Dendritic cell treated with granulocyte-macrophage colony-stimulating factor and Interleukin-4, amounts not matched to agents 40 ng/mL and 50 ng/mL, for 4 days (primary cell): ENCODE measurements at regions not wholly inside any gene's neighbourhood (a gene's known extent, or its start where the extent isn't known, plus 50 kb on each side); places are given as distances from the start of the nearest gene placed in this dataset.

Experiments used
- H3K27ac Mint-ChIP-seq: one replicate; pipeline ENCODE4 v1.8.0; 2022; ENCODE audit warnings: mild to moderate bottlenecking, mixed read lengths
- H3K27me3 Mint-ChIP-seq: one replicate; pipeline ENCODE4 v1.8.0; 2022; ENCODE audit warnings: mild to moderate bottlenecking, mixed read lengths
- H3K36me3 Mint-ChIP-seq: one replicate; pipeline ENCODE4 v1.8.0; 2022; ENCODE audit warnings: low read depth, mixed read lengths
- H3K4me1 Mint-ChIP-seq: one replicate; pipeline ENCODE4 v1.8.0; 2022; ENCODE audit warnings: low read depth, mixed read lengths
- H3K4me3 Mint-ChIP-seq: one replicate; pipeline ENCODE4 v1.8.0; 2022; ENCODE audit warnings: mild to moderate bottlenecking, moderate library complexity, mixed read lengths
- H3K9me3 Mint-ChIP-seq: one replicate; pipeline ENCODE4 v1.8.0; 2022; ENCODE audit warnings: mixed read lengths
- intact Hi-C: fragments of 100-400 bp; cut with micrococcal nuclease; formaldehyde crosslinking; loops from one replicate; pipeline ENCODE4 v1.15.0; 2022

DNA sequence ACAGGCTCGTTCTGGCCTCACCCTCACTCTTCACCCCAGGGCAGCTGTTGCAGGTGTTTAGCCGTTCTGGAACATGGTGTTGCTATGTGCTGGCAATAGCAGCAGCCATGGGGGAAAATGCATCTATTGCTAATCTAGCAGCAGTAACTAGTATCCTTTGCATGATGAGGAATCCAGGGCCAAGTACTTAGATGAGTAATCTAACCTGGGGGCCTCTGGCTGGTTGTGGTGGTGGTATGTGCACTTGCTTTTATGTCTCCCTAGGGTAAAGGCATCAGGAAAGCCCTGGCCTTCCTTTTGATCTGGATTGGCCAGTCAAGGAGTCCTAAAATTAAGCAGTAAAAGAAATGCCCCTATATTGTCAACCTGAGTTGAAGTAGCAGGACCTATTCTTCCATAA is 594.5 kb upstream of the MAP3K7 start:
- no peaks in the 10 kb centered on the region for H3K36me3 Mint-ChIP-seq
- no peaks in the 10 kb centered on the region for H3K4me1 Mint-ChIP-seq
- intact Hi-C loops: no loop called here
- H3K9me3 Mint-ChIP-seq: no peaks in the 10 kb centered on the region
- no peak overlapping the region for H3K27ac Mint-ChIP-seq
- H3K4me3 Mint-ChIP-seq: no peak overlapping the region
- H3K27me3 Mint-ChIP-seq: no peaks in the 10 kb centered on the region

DNA sequence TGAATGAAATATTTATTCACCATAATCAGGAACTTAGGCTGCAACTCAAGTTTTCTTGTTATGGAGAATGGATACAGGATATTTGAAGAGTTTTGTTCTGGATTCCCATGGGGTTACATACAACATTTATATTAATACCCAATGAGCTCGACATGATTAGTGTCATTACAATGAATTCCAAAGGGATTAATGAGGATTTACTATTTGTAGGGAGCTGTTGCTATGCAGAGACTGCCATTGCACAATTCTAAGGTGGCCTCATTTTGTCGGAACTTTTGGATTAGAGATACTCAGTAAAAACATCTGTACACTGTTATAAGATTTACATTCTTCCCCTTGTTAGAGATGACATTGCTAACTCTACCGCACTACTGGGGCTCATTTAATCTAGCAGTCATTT is 586.8 kb upstream of the MAP3K7 start:
- Mint-ChIP-seq H3K27ac (no peak overlapping the region), H3K4me3 (no peak overlapping the region)

DNA sequence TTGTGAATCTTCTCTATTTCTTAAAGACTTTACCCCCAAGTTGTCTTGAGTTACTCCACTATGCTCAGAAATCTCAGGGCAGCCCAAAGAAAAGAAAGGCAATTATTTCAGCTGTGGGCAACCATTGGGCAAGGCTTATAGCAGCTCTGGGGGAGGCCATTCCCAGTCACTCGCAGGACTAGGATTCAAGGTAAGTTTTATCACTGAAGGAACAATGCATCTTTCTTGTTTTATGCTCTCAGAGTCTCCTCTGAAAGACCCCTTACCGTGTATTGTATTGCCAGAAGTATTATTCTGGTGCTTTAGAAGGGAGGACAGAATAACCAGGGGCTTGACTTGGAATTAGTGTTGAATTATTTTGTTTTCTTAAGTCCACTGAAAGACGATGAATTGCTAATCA is 586.3 kb upstream of the MAP3K7 start:
- Mint-ChIP-seq H3K4me3 (no peak overlapping the region), H3K27ac (no peak overlapping the region), H3K27me3 (no peaks in the 10 kb centered on the region), H3K36me3 (no peaks in the 10 kb centered on the region), H3K9me3 (no peaks in the 10 kb centered on the region), H3K4me1 (no peaks in the 10 kb centered on the region)
- intact Hi-C loops: no loop called here

More for the DNA sequence above, 586.8 kb upstream of the MAP3K7 start:
- Mint-ChIP-seq H3K9me3 (no peaks in the 10 kb centered on the region), H3K36me3 (no peaks in the 10 kb centered on the region), H3K4me1 (no peaks in the 10 kb centered on the region), H3K27me3 (no peaks in the 10 kb centered on the region)
- intact Hi-C loops: no loop called here

DNA sequence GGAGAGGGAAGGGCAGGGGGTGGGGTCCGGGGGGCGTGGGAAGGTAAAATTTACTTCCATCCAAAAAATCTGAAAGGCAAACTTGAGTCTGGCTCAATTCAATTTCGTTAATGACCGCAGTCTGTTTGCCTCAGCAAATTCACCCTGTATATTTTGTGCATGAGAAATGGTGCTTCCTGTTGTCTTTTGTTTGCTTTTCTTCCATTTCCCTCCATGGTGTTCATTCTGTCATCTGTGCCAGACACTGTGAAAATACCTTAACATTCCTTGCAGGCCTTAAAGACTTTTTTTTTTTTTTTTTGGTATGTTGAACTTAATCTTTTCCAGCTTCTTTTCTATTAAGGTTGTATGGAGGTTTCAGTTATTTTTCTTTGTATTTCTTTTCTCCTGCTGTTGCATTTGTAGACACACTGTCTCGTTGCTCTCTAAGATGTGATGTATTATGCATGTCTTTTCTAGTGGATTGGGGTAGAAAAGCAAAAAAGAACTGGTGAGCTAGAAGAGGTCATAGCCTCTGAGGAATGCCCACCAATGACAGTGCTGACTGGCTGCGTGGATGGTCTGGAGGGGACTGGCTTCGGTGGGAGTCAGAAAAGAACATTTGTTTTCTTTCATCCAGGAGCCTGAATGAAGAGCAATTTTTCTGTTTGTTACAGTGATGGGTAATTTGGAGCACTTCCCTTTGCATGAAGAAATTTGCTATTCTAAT is 585.0 kb upstream of the MAP3K7 start:
- no peaks in the 10 kb centered on the region for H3K36me3 Mint-ChIP-seq
- no peaks in the 10 kb centered on the region for H3K9me3 Mint-ChIP-seq
- no peak overlapping the region for H3K27ac Mint-ChIP-seq
- no peaks in the 10 kb centered on the region for H3K4me1 Mint-ChIP-seq
- no peaks in the 10 kb centered on the region for H3K27me3 Mint-ChIP-seq
- intact Hi-C loops: no loop called here
- no peak overlapping the region for H3K4me3 Mint-ChIP-seq

DNA sequence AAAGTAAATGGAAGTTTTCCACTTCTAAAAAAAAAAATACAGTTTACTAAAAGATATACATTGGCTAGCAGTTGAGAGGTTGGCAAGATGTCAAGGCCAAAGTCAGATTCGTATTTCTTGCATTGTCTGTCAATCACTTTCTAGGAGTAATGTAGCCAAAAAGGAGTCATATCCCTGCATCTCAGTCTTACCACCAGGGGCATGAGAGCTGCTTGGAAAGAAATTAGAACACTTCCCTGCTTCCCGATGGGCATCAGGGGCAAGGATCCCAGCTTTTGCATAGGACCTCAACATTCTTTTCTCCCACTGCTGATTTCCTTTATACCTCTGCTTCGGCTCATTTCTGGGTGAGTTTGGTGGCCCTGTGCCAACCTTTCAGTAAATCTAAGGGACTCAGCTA is 581.0 kb upstream of the MAP3K7 start:
- intact Hi-C loops: no loop called here
- H3K9me3 Mint-ChIP-seq: no peaks in the 10 kb centered on the region
- H3K27me3 Mint-ChIP-seq: no peaks in the 10 kb centered on the region
- H3K36me3 Mint-ChIP-seq: no peaks in the 10 kb centered on the region
- H3K4me3 Mint-ChIP-seq: no peak overlapping the region
- no peaks in the 10 kb centered on the region for H3K4me1 Mint-ChIP-seq
- H3K27ac Mint-ChIP-seq: no peak overlapping the region

DNA sequence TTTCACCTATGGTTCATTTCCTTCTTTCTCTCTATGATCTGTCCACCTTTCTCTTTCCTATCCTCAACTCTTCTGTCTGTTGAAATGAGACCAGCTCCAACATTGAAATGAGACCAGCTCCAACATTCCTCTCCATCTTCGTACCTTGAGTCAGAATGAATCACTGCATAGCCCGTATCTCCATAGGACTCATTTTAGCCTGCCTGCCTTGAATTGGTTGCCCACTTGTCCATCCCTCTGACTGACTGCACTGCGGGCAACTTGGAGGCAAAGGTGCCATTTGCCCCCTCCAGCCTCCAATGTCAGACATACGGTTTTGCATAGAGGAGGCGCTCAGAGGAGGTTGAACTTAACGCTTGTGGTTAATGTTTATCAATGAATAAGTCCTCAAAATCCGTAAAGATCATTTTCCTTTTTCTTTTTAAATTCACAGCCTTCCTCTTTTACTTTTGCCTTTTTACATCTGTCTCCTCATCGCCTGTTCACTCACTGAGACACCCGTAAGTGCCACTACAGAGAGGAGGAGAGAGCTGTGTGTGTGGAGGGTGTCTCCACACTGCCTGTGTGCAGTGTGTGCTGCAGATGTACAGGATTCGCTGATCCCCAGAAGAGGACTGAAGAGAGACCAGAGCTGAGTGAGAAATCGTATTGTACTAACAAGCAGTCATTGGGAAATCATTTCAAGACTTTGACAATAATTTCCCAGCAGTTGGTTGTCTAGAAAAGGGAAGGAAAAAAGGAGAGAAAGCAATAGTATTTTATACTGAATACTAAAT is 579.6 kb upstream of the MAP3K7 start:
- H3K27me3 Mint-ChIP-seq: no peaks in the 10 kb centered on the region
- H3K27ac Mint-ChIP-seq: no peak overlapping the region
- no peaks in the 10 kb centered on the region for H3K9me3 Mint-ChIP-seq
- H3K4me3 Mint-ChIP-seq: no peak overlapping the region
- H3K4me1 Mint-ChIP-seq: no peaks in the 10 kb centered on the region
- intact Hi-C loops: no loop called here
- no peaks in the 10 kb centered on the region for H3K36me3 Mint-ChIP-seq

DNA sequence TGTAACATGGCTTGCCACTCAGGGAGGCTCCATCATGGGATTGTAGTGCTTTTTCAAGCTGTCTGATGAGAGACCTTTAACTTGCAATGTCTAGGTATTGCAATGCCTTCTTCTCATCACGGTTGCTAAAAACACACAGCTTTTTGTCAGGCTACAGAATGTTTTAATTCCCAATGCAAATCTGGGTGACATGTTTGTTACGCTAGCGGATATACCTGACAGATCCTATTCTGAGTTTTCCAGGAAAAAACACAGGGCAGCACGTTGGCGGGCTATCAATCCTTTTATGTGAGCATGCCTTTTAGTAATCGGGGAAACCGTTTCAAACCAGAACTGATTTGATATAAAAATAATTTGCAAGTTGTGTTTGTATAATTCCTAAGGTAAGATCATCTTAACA is 577.2 kb upstream of the MAP3K7 start:
- Mint-ChIP-seq H3K36me3 (no peaks in the 10 kb centered on the region), H3K27ac (no peak overlapping the region), H3K27me3 (no peaks in the 10 kb centered on the region), H3K4me3 (no peak overlapping the region), H3K4me1 (peaks cover 4% of the 10 kb centered on the region), H3K9me3 (no peaks in the 10 kb centered on the region)
- intact Hi-C loops: no loop called here

DNA sequence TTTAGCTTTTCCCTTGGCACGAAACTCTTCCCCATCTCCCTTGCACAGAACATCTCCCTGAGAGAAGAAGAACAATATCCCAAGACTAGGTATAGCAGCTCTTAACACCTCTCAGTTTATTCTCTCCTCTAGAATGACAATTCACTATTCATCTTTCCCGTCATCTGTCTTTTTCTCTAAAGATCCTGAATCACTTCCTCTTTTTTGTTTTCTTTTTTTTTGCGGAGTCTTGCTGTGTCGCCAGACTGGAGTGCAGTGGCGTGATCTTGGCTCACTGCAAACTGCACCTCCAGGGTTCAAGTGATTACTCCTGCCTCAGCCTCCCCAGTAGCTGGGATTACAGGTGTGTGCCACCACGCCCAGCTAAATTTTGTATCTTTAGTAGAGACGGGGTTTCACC is 574.4 kb upstream of the MAP3K7 start:
- Mint-ChIP-seq H3K27ac (no peak overlapping the region), H3K27me3 (no peaks in the 10 kb centered on the region), H3K9me3 (no peaks in the 10 kb centered on the region), H3K4me3 (no peak overlapping the region), H3K4me1 (peaks cover 4% of the 10 kb centered on the region), H3K36me3 (no peaks in the 10 kb centered on the region)
- intact Hi-C loops: no loop called here

DNA sequence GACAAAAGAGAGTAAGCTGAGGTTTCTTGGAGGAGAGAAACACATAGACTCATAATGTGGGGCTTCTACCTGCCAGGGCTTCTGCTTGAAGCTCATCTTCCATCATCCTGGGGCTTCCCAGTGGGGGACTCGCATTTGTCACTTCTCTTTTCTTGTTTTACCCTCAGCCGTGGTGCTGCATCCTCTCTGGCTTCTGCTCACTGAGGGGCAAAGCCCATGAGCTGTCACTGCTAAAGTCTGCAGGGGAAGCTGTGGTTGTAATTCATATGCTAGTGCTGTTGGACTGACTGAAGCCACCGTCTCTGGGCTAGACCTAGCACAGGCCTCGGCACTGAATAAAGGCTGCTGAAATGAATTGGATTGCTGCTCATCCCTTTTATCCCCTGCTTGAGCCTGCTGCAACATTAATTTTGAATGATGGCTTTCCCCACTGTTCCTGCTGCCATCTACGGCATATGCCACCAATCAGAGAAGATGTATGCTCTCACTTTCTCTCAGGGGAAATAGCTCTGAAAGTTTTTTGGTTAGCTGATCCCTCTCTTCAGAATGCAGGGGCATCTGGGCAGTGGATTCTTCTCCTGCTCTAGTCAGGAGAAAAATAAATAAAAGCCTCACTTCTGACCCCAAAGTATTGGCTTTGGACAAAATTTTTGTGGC is 568.4 kb upstream of the MAP3K7 start:
- Mint-ChIP-seq H3K27me3 (no peaks in the 10 kb centered on the region), H3K27ac (no peak overlapping the region), H3K4me1 (no peaks in the 10 kb centered on the region), H3K36me3 (no peaks in the 10 kb centered on the region), H3K4me3 (no peak overlapping the region), H3K9me3 (no peaks in the 10 kb centered on the region)
- intact Hi-C loops: no loop called here

DNA sequence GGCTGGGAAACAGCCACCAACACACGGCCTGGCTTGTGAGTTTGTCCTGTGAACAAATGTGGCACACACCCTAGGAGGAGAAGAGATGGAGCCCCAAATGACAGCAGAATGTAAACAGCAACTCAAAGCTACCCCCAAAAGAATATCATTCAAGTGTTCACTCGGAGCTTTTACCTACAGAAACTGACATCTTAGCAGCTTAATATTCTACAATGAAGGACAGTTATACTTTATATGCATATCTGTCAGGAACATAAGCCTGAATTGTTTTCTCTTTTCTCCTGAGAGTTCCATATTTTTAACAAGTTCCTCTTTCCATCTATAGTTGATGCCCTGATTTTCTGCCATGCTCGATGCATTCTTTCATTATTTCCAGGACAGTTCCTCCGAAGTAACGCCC is 566.0 kb upstream of the MAP3K7 start:
- no peak overlapping the region for H3K4me3 Mint-ChIP-seq
- H3K27me3 Mint-ChIP-seq: no peaks in the 10 kb centered on the region
- no peak overlapping the region for H3K27ac Mint-ChIP-seq
- H3K4me1 Mint-ChIP-seq: no peaks in the 10 kb centered on the region
- H3K36me3 Mint-ChIP-seq: no peaks in the 10 kb centered on the region
- H3K9me3 Mint-ChIP-seq: no peaks in the 10 kb centered on the region
- intact Hi-C loops: no loop called here

DNA sequence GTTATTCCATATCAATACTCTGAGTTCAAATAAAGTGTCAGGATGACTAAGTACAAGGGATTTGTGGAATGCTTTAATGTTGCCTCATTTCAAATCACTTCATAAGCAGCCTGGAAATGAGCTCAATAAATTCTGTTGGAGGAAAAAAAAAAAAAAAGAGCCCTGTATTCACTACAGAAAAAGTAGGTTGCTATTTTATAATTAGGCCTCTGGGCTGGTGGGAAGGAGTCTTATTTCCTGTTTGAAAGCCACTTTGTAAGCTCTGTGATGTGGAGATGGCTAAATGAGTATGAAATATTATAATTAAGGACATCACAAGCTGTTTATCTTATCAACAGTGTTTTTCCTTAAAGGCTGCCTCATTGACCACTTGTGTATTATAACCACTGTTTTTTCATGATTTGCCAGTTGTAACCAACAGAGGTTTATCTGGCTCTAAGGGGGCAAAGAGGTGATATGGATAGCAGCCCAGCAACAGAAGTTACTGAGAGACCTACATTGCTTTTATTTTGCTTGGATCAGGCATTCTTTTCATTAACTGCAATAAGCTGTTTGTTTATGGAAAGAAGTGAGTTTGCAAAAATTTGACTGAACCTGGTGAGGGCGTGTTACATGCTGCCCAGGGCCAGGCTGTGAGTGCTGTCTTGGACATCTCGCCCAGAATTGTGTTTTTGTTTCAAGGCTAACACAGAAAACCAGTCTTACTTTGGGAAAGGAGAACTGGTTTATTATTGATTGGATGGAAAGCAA is 563.3 kb upstream of the MAP3K7 start:
- intact Hi-C loops: no loop called here
- no peak overlapping the region for H3K27ac Mint-ChIP-seq
- no peaks in the 10 kb centered on the region for H3K36me3 Mint-ChIP-seq
- H3K4me3 Mint-ChIP-seq: no peak overlapping the region
- no peaks in the 10 kb centered on the region for H3K4me1 Mint-ChIP-seq
- no peaks in the 10 kb centered on the region for H3K9me3 Mint-ChIP-seq
- no peaks in the 10 kb centered on the region for H3K27me3 Mint-ChIP-seq

DNA sequence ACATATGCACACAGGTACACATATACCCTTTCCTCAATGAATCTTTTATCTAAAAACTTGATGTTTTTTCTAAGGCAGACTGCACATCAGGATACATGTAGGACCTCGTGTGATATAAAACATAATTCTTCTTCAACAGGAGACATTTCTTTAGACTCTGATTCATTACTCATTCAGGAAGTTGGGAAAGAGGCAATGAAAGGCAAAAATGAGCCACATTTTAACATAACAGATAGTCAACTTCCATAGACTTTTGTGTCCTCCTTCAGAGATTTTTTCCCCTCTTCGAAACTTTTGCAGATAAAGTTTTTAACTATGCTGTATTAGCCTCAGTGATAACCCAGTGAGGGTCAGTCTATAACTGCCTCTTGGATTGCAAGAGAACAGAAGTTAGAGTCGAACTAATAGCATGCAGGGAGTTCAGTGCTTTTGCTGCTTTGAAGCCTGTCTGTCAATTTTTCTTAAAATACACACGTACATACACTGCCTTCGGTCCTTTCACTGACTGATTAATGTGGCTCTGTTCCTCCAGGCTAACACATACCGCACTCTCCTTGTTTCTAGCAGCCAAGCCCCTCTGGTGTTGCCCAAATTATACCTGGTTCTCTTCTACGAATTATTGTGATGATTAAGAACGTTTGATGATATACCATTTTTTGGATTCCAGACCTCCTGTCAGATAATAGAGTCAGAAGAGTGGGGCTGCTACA is 562.5 kb upstream of the MAP3K7 start:
- Mint-ChIP-seq H3K4me1 (no peaks in the 10 kb centered on the region), H3K27me3 (no peaks in the 10 kb centered on the region), H3K9me3 (no peaks in the 10 kb centered on the region), H3K36me3 (no peaks in the 10 kb centered on the region), H3K27ac (no peak overlapping the region), H3K4me3 (no peak overlapping the region)
- intact Hi-C loops: no loop called here

DNA sequence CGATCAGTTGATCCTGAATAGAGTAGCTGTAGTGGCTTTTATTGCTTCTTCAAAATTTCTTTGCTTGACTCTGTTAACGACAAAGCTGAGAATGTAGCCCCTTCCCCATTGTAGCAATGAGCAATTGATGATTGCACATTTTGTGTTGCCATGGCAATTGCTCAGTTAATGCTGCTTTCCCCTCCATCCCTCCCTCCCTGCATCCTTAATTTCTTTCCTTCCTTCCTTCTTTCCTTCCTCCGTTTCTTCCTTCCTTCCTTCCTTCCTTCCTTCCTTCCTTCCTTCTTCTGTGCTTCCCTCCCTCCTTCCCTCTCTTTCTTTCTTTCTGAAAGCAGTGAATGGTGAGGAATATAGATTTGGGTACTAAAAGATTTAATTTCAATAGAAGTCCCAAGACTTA is 557.3 kb upstream of the MAP3K7 start:
- intact Hi-C loops: no loop called here
- Mint-ChIP-seq H3K4me1 (no peaks in the 10 kb centered on the region), H3K27ac (no peak overlapping the region), H3K36me3 (no peaks in the 10 kb centered on the region), H3K4me3 (no peak overlapping the region), H3K27me3 (no peaks in the 10 kb centered on the region), H3K9me3 (no peaks in the 10 kb centered on the region)
